ENCODE measurements at regions not wholly inside any gene's neighbourhood (a gene's known extent, or its start where the extent isn't known, plus 50 kb on each side); places are given as distances from the start of the nearest gene placed in this dataset.

DNA sequence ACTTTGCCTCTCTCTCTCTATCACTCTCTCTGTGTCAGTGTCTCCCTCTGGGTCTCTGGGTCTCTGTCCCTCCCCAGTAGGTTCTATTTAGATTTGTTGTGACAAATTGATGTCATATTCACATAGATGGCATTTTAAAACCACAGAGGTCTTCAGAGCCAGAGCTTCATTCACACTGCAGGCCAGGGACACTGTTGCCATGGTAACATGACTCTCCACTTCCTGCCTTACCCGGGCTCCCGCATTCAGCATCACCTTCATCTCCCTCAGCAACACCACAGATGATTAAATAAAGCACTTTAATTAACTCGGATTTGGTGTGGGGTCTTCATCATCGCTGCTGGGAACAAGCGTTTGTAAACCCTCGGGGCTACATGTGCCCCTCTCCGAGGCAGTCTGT, 132.6 kb downstream of the ETS2 start:
- no peak overlapping the region for H3K18ac ChIP-seq (ENCODE audit: low read depth, low read length)
- peaks cover 2% of the 10 kb centered on the region; the same call in 1 of the 2 replicates for H3K4me1 ChIP-seq (ENCODE audit: control insufficient read depth, insufficient read depth, low read length)
- H2AFZ ChIP-seq (replicated peaks; ENCODE audit: low read length, poor library complexity), result no peak overlapping the region
- ChIA-PET POLR2A (ENCODE audit: unreplicated experiment) (no interaction called here), CTCF (no interaction called here)
- H3K9me3 ChIP-seq (ENCODE audit: control insufficient read depth, insufficient read depth, low read length), result no peaks in the 10 kb centered on the region
- ATAC-seq (ENCODE audit: low read depth), result peak; percentile 65; the same call in 1 of the 2 replicates
- H3K4me3 ChIP-seq (ENCODE audit: insufficient read depth, low read depth, low read length), result no peak overlapping the region
- H3K56ac ChIP-seq (ENCODE audit: extremely low read depth, insufficient read depth, low read length), result no peak overlapping the region
- H4K5ac ChIP-seq (ENCODE audit: low read depth, low read length), result no peak overlapping the region
- no peak overlapping the region for H3K4me2 ChIP-seq (ENCODE audit: low read depth, low read length)
- BruUV-seq (replicated peaks), result no TSS peak
- H4K8ac ChIP-seq (ENCODE audit: low read depth in 2 of 2, low read length in 2 of 2), result no peak overlapping the region
- no peak overlapping the region for H4K91ac ChIP-seq (ENCODE audit: insufficient read depth, low read depth, low read length)
- no peak overlapping the region for H3K14ac ChIP-seq (replicated peaks; ENCODE audit: low read depth, low read length)
- no peak overlapping the region for H2BK5ac ChIP-seq (ENCODE audit: low read depth, low read length, poor library complexity, severe bottlenecking)
- no peaks in the 10 kb centered on the region for H3K36me3 ChIP-seq (ENCODE audit: control insufficient read depth, insufficient read depth, low read length)
- H3K23ac ChIP-seq (ENCODE audit: low read depth, low read length), result no peak overlapping the region
- H2BK120ac ChIP-seq (ENCODE audit: low read depth, low read length), result 0 out of 2 replicates have a peak overlapping the region, but pooled peaks have one; percentile 3
- 0 out of 2 replicates have a peak overlapping the region, but pooled peaks have one; percentile 33 for H3K4ac ChIP-seq (ENCODE audit: low read depth, low read length)
- no CpG with 5 or more reads among the region's 7 CpGs for WGBS, 2 experiments (ENCODE audit: extremely low coverage in 2 of 2, insufficient read length in 1 of 2)
- intact Hi-C loops (cut with micrococcal nuclease), result no loop called here
- TF ChIP-seq POLR2A (IDR thresholded peaks at IDR 0.05; ENCODE audit: low read depth, low read length), result no peak
- no peak for TF ChIP-seq MAFK (IDR thresholded peaks at IDR 0.05; ENCODE audit: low read depth, low read length)
- TF ChIP-seq RAD21 (IDR thresholded peaks at IDR 0.05; ENCODE audit: low read length), result no peak
- TF ChIP-seq FOS (IDR thresholded peaks at IDR 0.05; ENCODE audit: low read depth, low read length), result no peak
- no peak for TF ChIP-seq NFE2L2 (IDR thresholded peaks at IDR 0.05; ENCODE audit: low read depth, low read length)
- TF ChIP-seq CHD1 (IDR thresholded peaks at IDR 0.05; ENCODE audit: low read depth, low read length), result no peak
- no peak for TF ChIP-seq RFX5 (IDR thresholded peaks at IDR 0.05; ENCODE audit: low read depth, low read length)
- no peak for TF ChIP-seq SMC3 (IDR thresholded peaks at IDR 0.05; ENCODE audit: low read depth, low read length)
- TF ChIP-seq MXI1 (IDR thresholded peaks at IDR 0.05; ENCODE audit: borderline replicate concordance, low read depth, low read length), result no peak
- H2AK9ac ChIP-seq (replicated peaks; ENCODE audit: low read depth, low read length, poor library complexity), result no peak overlapping the region
- in situ Hi-C loops (cut with MboI; ENCODE audit: low sequenced_read_pairs), result no loop called here
- H4K20me1 ChIP-seq (ENCODE audit: insufficient read depth, low read length), result no peaks in the 10 kb centered on the region
- H2BK15ac ChIP-seq (ENCODE audit: low read depth, low read length), result no peak overlapping the region
- dilution Hi-C loops (cut with HindIII; ENCODE audit: low sequenced_read_pairs, unreplicated experiment), result no loop called here
- no peak overlapping the region for H3K27ac ChIP-seq (ENCODE audit: insufficient read depth, low read length)
- no peak overlapping the region for H3K9ac ChIP-seq (ENCODE audit: low read depth, low read length)
- H2AK5ac ChIP-seq (ENCODE audit: low read depth, low read length), result no peak overlapping the region
- peak; percentile 49 for DNase-seq
- H3K9me1 ChIP-seq (ENCODE audit: insufficient read depth, low read length), result peaks cover 11% of the 10 kb centered on the region
- no peak overlapping the region for H2BK20ac ChIP-seq (ENCODE audit: low read depth, low read length)
- no peaks in the 10 kb centered on the region for H3K79me1 ChIP-seq (ENCODE audit: low read depth in 1 of 2, low read length in 2 of 2)
- peaks cover 3% of the 10 kb centered on the region; the same call in 1 of the 2 replicates for H3K27me3 ChIP-seq (ENCODE audit: control insufficient read depth, insufficient read depth, low read length)
